H9 (cell line): ENCODE measurements at regions not wholly inside any gene's neighbourhood (a gene's known extent, or its start where the extent isn't known, plus 50 kb on each side); places are given as distances from the start of the nearest gene placed in this dataset.

Source experiments
- DNase-seq: peaks from one replicate; pipeline ENCODE4 v3.0.0-alpha.2; 2017
- H2AFZ ChIP-seq: one replicate; pipeline ENCODE4 v1.6.1; 2013; ENCODE audit warnings: mild to moderate bottlenecking, low read length, control low read depth, moderate library complexity
- H2AK5ac ChIP-seq: 2 replicates; pipeline ENCODE4 v1.6.1; 2013; ENCODE audit warnings: low read length, control low read depth, mixed read lengths; ENCODE audit not compliant: insufficient read length
- H2BK120ac ChIP-seq: one replicate; pipeline ENCODE4 v1.6.1; 2013; ENCODE audit warnings: low read depth, mild to moderate bottlenecking, low read length, control low read depth, inconsistent platforms; ENCODE audit not compliant: poor library complexity, severe bottlenecking
- H2BK12ac ChIP-seq: 2 replicates; pipeline ENCODE4 v1.6.1; 2013; ENCODE audit warnings: low read length, control low read depth, mixed read lengths, low read depth; ENCODE audit not compliant: insufficient read length
- H2BK15ac ChIP-seq: 2 replicates; pipeline ENCODE4 v1.6.1; 2013; ENCODE audit warnings: low read depth, low read length, control low read depth
- H2BK20ac ChIP-seq: one replicate; pipeline ENCODE4 v1.6.1; 2013; ENCODE audit warnings: low read depth, mild to moderate bottlenecking, low read length, control low read depth, inconsistent platforms; ENCODE audit not compliant: poor library complexity, severe bottlenecking
- H2BK5ac ChIP-seq: 2 replicates; pipeline ENCODE4 v1.6.1; 2013; ENCODE audit warnings: low read length, control low read depth, mixed read lengths; ENCODE audit not compliant: insufficient read length
- H3K14ac ChIP-seq: 2 replicates; pipeline ENCODE4 v1.6.1; 2013; ENCODE audit warnings: low read length, control low read depth; ENCODE audit not compliant: insufficient read depth
- H3K18ac ChIP-seq: 2 replicates; pipeline ENCODE4 v1.6.1; 2013; ENCODE audit warnings: low read depth, mild to moderate bottlenecking, mixed read lengths, low read length, control low read depth; ENCODE audit not compliant: insufficient read length
- H3K23ac ChIP-seq: 2 replicates; pipeline ENCODE4 v1.6.1; 2013; ENCODE audit warnings: low read length, control low read depth, mixed read lengths, low read depth; ENCODE audit not compliant: insufficient read length
- H3K23me2 ChIP-seq: 2 replicates; pipeline ENCODE4 v1.6.1; 2013; ENCODE audit warnings: low read depth, mild to moderate bottlenecking, mixed read lengths, low read length, control low read depth; ENCODE audit not compliant: insufficient read length, poor library complexity, severe bottlenecking
- H3K27ac ChIP-seq: 2 replicates; pipeline ENCODE4 v1.5.1; 2013; ENCODE audit warnings: low read length, control low read depth, mixed read lengths, low read depth; ENCODE audit not compliant: insufficient read length
- H3K27me3 ChIP-seq: 2 replicates; pipeline ENCODE4 v1.6.1; 2013; ENCODE audit warnings: low read length, control low read depth, inconsistent platforms; ENCODE audit not compliant: insufficient read depth
- H3K4ac ChIP-seq: 2 replicates; pipeline ENCODE4 v1.6.1; 2013; ENCODE audit warnings: low read depth, mild to moderate bottlenecking, control low read depth, inconsistent platforms, low read length, moderate library complexity
- H3K4me1 ChIP-seq: 2 replicates; pipeline ENCODE4 v1.6.1; 2013; ENCODE audit warnings: low read length, control low read depth, inconsistent platforms; ENCODE audit not compliant: insufficient read depth
- H3K4me2 ChIP-seq: 2 replicates; pipeline ENCODE4 v1.6.1; 2013; ENCODE audit warnings: low read length, control low read depth, mixed read lengths; ENCODE audit not compliant: insufficient read length, insufficient read depth
- H3K56ac ChIP-seq: 2 replicates; pipeline ENCODE4 v1.6.1; 2013; ENCODE audit warnings: low read depth, mild to moderate bottlenecking, mixed read lengths, low read length, control low read depth; ENCODE audit not compliant: insufficient read length
- H3K79me1 ChIP-seq: 2 replicates; pipeline ENCODE4 v1.6.1; 2013; ENCODE audit warnings: low read depth, mild to moderate bottlenecking, moderate library complexity, low read length, control low read depth, inconsistent platforms; ENCODE audit not compliant: insufficient read depth, poor library complexity, severe bottlenecking
- H3K79me2 ChIP-seq: 2 replicates; pipeline ENCODE4 v1.6.1; 2013; ENCODE audit warnings: low read length, control low read depth, inconsistent platforms; ENCODE audit not compliant: insufficient read depth
- H3K9ac ChIP-seq: 2 replicates; pipeline ENCODE4 v1.6.1; 2013; ENCODE audit warnings: low read length, control low read depth, mixed read lengths; ENCODE audit not compliant: insufficient read length; ENCODE audit errors: extremely low read depth
- H3K9me3 ChIP-seq: one replicate; pipeline ENCODE4 v1.6.1; 2013; ENCODE audit warnings: low read depth, low read length, inconsistent platforms; ENCODE audit not compliant: control insufficient read depth
- H3T11ph ChIP-seq: one replicate; pipeline ENCODE4 v1.6.1; 2013; ENCODE audit warnings: mild to moderate bottlenecking, low read length, control low read depth, inconsistent platforms
- H4K20me1 ChIP-seq: one replicate; pipeline ENCODE4 v1.6.1; 2013; ENCODE audit not compliant: control insufficient read depth, insufficient read length, insufficient read depth
- H4K5ac ChIP-seq: 2 replicates; pipeline ENCODE4 v1.6.1; 2013; ENCODE audit warnings: low read depth, mild to moderate bottlenecking, mixed read lengths, low read length, control low read depth; ENCODE audit not compliant: insufficient read length
- H4K8ac ChIP-seq: replicated peaks from 2 replicates; pipeline ENCODE4 v1.6.1; 2013; ENCODE audit warnings: low read length, control low read depth, mixed read lengths, low read depth; ENCODE audit not compliant: insufficient read length
- H4K91ac ChIP-seq: 2 replicates; pipeline ENCODE4 v1.6.1; 2013; ENCODE audit warnings: low read depth, mild to moderate bottlenecking, moderate library complexity, mixed read lengths, low read length, control low read depth; ENCODE audit not compliant: insufficient read length
- H3K27ac Mint-ChIP-seq, 3 experiments: 2 replicates in 2 of 3; 3 replicates in 1 of 3; pipeline ENCODE4 v1.8.0; 2020 to 2021; ENCODE audit warnings: mixed read lengths in 3 of 3, mild to moderate bottlenecking in 1 of 3, moderate library complexity in 1 of 3
- H3K27me3 Mint-ChIP-seq: 2 replicates; pipeline ENCODE4 v1.8.0; 2021; ENCODE audit warnings: low read depth, mild to moderate bottlenecking, moderate library complexity, mixed read lengths
- H3K36me3 Mint-ChIP-seq, 3 experiments: 2 replicates in 2 of 3; 3 replicates in 1 of 3; pipeline ENCODE4 v1.8.0; 2020 to 2021; ENCODE audit warnings: low read depth in 3 of 3, mixed read lengths in 3 of 3; ENCODE audit not compliant: insufficient read depth in 1 of 3
- H3K4me1 Mint-ChIP-seq, 2 experiments: 2 replicates each; pipeline ENCODE4 v1.8.0; 2020; ENCODE audit warnings: mixed read lengths in 2 of 2
- H3K4me3 Mint-ChIP-seq, 2 experiments: 2 replicates in 1 of 2; 3 replicates in 1 of 2; pipeline ENCODE4 v1.8.0; 2020 to 2021; ENCODE audit warnings: mild to moderate bottlenecking in 2 of 2, mixed read lengths in 2 of 2, moderate library complexity in 1 of 2
- H3K9me3 Mint-ChIP-seq, 2 experiments: 2 replicates in 1 of 2; 3 replicates in 1 of 2; pipeline ENCODE4 v1.8.0; 2020; ENCODE audit warnings: mild to moderate bottlenecking in 2 of 2, mixed read lengths in 2 of 2, moderate library complexity in 1 of 2
- CTCF ChIP-seq: fragments of 200-600 bp; sonication (generic); conservative IDR thresholded peaks from 3 replicates; pipeline ENCODE4 v1.8.0; 2021; ENCODE audit warnings: antibody characterized with exemption, mild to moderate bottlenecking
- WGBS: extraction: QIAGEN DNeasy Blood & Tissue Kit; methylation state at CpG from one replicate; pipeline ENCODE4 v1.1.7; 2013; ENCODE audit warnings: missing lambda C conversion rate, low lambda C conversion rate, mixed read lengths; ENCODE audit not compliant: insufficient read length; ENCODE audit errors: extremely low coverage; 5-methylcytosine and 5-hydroxymethylcytosine counted together

GRCh38 chr13:84500016-84500415, 617.7 kb upstream of the SLITRK1 start:
- Histone ChIP-seq H3K4me2 (no peak overlapping the region), H2AK5ac (no peak overlapping the region), H3K9ac (no peak overlapping the region), H3K18ac (no peak overlapping the region), H2BK20ac (no peak overlapping the region), H4K8ac (no peak overlapping the region), H2AFZ (no peak overlapping the region), H4K20me1 (no peaks in the 10 kb centered on the region), H2BK12ac (no peak overlapping the region), H3K79me2 (no peaks in the 10 kb centered on the region), H3K56ac (no peak overlapping the region), H3K9me3 (no peaks in the 10 kb centered on the region), H3K14ac (no peak overlapping the region), H2BK15ac (no peak overlapping the region), H3K27ac (no peak overlapping the region), H3K23ac (no peak overlapping the region), H3K4me1 (no peaks in the 10 kb centered on the region), H2BK120ac (no peak overlapping the region), H4K5ac (no peak overlapping the region), H2BK5ac (no peak overlapping the region), H4K91ac (no peak overlapping the region), H3K4ac (no peak overlapping the region), H3K27me3 (no peaks in the 10 kb centered on the region), H3K79me1 (no peaks in the 10 kb centered on the region), H3K23me2 (no peaks in the 10 kb centered on the region), H3T11ph (no peak overlapping the region)
- Mint-ChIP-seq H3K4me1 (no peaks in the 10 kb centered on the region), H3K36me3 (peaks cover 0 to 5% (median 3%) of the 10 kb centered on the region in 3 experiments; a peak in 3 of 7 replicates), H3K4me3 (no peak overlapping the region), H3K27ac (no peak overlapping the region), H3K27me3 (no peaks in the 10 kb centered on the region), H3K9me3 (peaks cover 7% of the 10 kb centered on the region in 2 experiments; a peak in 4 of 5 replicates)
- no peak for DNase-seq
- no peak for TF ChIP-seq CTCF
- WGBS = no CpG with 5 or more reads among the region's 1 CpG
